Medulla oblongata (tissue), 1 donor: ENCODE measurements at regions not wholly inside any gene's neighbourhood (a gene's known extent, or its start where the extent isn't known, plus 50 kb on each side); places are given as distances from the start of the nearest gene placed in this dataset.
"Not testable (repeated sequence)": the region's sequence is repeated elsewhere in the genome, so short reads cannot be mapped to it uniquely, and the experiment has no call there.

Experiments
- DNase-seq: peaks from one replicate; pipeline ENCODE4 v3.0.0-alpha.2; 2015; ENCODE audit errors: extremely low spot score

GRCh38 chr3:30520699-30521098, 85.7 kb upstream of the TGFBR2 start:
- no peak for DNase-seq

- DNase-seq: no peak
Measured at GRCh38 chr3:30521156-30521715, 85.2 kb upstream of the TGFBR2 start.

- no peak for DNase-seq
Measured at GRCh38 chr3:30522476-30522875, 83.9 kb upstream of the TGFBR2 start.

- no peak for DNase-seq
Measured at GRCh38 chr3:30523366-30523765, 83.0 kb upstream of the TGFBR2 start.

DNA sequence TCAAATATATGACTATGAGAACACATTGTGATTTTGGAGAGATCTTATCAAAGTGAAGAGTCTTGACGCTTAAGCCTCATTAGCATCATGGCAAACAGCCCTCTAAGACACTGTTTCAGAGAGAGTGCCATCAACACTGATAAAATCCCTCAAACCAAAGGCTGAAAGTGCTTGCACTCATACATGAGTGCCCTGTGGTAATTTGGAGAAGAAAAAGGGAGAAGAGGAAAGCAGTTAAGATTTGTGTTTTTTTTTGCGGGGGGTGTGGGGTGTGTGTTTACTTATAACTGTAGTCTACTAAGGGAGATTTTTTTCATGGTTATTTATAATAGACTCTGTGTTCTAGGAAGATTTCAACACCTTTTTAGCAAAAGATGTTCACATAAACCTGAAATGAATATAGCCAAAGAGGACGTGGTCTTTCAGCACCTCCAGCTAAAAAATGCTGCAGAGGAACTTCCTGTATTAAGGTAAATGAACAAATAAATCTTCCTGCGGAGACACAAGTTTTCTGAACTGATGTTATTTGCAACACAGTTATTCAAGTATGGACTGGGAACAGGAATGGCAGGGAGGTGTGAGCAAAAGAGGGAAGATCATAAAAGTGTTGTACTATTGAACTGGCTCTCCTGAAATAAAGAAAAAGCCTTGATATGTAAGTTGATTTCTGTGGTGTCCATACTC, 81.9 kb upstream of the TGFBR2 start:
- no peak for DNase-seq

DNA sequence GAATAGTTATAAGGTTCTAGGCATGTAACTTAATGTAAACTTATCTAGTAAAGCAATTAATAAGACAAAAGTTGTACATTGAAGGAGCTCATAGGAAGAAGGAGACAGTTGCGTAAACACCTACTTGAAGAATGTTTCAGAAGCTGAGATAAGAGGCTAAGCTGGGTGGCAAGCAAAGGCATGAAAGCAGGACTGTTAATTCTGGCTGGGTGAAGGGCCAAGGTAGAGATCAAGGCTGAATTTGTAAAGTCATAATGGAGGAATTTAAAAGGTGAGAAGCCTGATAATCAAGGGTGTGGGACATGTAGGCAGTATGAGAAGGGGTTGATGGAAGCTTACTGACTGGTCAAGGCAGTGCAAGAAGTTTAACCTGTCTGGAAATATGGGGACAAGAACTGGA, 80.4 kb upstream of the TGFBR2 start:
- DNase-seq: no peak

DNA sequence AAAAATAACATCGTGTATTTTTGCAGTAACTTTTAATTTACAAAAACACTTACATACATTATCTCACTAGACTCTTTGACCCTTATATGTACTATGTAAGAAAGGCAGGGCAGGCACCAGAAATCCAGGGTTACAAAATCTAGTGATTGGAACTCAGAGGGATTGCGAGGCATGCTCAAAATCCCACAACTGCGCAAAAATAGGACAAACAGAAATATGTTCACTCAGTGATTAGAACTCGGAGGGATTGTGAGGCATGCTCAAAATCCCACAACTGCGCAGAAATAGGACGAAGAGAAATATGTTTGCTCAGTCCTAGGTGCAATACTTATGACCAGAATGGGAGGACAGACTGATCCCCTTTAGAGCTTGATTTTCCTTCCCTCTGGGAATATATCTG, 79.2 kb upstream of the TGFBR2 start:
- no peak for DNase-seq

DNA sequence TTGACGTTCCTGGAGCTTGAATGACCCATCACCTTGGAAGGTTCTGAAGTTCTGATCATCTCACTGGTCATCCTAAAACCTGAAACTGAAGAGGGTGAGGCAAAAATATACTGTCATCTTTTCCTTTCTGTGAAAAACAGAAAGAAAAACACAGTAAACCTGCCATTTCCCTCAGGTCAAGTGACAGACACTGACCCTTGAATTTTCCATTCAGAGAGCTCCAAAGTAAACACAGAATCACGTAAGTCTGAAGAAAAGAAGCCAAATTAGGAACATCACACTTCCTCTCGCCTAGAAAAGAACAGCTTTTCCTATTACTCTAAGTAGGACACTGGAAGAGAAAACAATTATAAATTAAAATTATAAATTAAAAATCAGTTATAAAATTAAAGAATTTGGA, 78.7 kb upstream of the TGFBR2 start:
- DNase-seq: peak; percentile 18

- no peak for DNase-seq
Measured at GRCh38 chr3:30530084-30530483, 76.3 kb upstream of the TGFBR2 start.

DNA sequence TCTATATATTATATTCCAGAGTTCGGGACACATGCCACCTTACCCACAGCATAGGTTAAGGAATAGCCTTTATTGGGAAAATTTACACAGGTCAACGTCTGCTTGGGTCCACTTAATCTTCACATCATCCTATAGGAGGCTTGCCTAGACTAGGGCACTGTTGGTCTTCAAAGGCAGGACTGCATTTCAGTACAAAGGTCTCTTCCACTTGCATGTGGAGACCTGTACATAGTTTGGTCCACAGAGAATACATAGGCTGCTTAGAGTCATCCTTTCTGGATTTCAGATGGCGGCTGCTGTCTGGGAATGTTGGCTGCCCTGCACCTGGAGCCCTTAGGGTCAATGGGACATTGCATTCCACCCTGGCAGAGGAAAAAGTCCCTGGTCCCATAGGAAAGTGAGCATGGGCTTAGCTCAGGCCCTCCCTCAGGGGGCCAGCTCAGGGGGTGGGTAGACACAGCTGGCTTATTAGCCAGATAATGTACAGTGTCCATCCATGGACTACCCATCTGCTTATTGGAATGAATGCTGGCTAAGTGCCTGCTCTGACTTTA, 75.3 kb upstream of the TGFBR2 start:
- DNase-seq: no peak

DNA sequence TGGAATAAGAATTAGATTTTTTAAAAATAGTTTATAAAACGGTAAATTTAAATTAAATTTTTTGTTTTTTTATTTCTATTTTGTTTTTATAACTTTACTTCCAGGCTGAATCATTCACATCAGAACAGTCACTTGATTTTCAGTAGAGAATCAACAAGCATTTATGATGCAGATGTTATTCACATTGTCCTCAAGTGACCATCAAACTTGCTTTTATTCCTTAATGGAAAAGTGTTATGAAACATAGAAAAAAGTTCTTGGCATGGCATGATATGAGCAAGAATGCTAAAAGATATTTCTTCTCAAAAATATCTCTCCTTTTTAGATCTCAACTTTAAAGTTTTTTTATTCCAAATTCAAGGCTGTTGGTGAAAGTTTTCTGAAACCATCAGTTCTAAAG, 70.9 kb upstream of the TGFBR2 start:
- DNase-seq: no peak

DNA sequence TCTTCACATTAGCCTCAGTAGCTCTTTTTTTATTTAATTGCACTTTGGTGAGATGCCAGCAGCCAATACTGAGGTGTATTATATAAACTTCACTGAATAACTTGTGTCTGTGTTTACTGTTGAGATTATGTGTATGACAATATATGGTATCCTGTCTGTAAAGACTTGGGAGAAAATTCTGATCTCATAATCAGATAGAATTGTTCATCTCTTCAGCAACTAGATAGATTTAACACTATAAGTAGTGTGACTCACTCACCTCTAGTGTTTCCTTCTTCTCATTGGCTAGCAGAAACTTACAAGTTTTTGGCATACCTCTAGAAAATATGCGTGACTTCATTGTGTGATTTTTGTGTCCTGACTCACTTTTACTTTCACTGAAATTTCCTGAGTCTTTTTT, 67.6 kb upstream of the TGFBR2 start:
- no peak for DNase-seq

DNA sequence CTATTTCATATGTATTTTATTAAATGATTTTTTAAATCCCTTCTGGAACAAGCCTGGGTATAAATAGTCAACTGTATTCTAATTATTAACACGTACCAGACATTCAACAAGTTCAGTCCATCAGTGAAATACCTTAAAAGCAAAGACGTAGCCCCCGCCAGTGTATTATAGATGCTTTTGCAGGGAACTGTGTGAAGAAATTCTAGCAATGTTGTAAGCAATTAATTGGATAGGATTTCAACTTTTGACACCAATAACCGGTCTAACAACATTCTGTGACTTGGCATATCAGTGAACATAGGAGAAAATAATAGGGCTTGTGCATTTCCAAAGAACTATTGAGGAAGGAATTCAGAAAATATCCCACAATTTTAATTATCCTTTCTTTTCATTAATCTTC, 67.2 kb upstream of the TGFBR2 start:
- DNase-seq: no peak

DNA sequence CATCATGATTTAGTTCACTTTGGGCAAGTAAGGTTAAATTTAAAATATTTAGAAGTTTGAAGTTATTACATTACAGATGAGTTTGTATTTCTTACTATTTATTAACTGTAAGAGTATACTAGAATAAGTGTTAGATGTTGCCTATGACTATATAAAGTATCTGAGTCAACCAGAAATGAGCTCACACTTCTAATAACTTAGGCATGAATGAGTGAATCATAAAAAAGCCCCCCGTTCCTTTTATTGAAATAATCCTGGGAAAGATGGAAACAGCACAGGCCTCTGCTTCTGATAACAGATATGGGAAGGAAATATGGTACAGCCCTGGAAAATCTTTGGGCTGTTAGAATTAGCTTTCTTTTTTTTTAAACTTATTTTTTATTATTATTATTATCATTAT, 66.6 kb upstream of the TGFBR2 start:
- DNase-seq: no peak

DNA sequence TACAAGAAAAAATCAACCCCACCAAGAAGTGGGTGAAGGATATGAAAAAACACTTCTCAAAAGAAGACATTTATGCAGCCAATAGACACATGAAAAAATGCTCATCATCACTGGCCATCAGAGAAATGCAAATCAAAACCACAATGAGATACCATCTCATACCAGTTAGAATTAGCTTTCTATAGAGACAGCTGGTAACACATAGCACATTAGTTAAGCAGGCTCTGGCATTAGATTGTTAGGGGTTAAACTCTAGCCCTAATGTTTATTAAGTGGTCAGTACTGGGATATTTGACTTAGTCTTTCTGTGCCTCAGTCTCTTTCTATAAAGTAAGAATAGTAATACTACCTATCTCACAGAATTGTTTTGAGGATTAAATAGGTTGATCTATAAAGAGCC, 65.2 kb upstream of the TGFBR2 start:
- DNase-seq: not testable (repeated sequence)

- DNase-seq: no peak
Measured at GRCh38 chr3:30542897-30543296, 63.5 kb upstream of the TGFBR2 start.

DNA sequence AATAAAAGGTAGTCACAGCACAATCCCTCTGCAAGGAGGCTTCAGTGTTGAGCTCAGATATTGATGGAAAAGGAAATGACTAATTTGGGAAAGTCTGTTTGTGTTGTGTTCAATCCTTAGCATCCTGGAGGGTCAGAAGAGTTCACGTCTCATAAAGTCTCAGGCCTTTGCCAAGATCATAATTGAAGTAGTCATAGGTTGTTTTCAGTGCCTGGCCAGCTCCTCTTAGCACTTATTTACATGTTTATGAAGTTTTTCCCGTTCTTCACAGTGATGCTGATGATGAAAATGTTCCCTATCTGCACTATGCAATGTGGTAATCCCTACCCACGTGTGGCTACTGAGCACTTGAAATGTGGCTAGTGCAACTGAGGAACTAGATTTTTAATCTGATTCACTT, 61.6 kb upstream of the TGFBR2 start:
- DNase-seq: no peak

DNA sequence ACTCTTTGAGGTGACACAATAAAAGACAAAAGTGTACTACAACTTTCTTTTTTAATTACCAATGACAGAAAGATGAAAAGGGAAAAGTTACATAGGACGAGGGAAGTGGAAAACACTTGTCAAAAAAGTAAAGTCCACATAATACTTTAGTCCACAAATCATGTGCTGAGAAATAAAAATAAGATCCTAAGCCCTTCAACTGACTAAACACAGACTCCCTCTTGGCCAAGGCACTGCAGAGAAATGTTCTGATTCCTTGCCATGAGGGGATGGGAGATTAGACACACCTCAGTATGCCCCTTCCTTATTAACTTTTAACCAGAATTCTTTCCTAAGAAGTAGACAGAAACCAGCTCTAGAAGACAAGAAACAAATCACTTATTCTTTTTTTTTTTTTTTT, 59.5 kb upstream of the TGFBR2 start:
- DNase-seq: no peak

DNA sequence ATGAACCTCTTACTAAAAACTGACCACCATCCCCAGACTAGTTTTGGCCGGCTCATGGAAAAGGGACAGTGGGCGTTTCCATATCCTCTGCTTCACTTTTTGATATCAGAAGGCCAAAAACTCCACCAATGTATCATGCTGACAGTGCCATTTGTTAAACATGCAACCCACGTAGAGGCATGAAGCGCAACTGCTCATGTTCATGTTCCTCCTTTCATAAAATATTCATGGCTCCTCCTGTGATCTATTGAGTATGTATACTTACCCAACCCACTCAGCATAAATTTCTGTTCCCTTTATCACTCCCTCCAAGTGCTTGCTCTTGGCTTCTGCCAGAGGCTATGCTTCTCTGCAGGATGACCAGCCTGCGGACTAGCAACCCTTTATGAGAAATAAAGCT, 58.7 kb upstream of the TGFBR2 start:
- DNase-seq: no peak

GRCh38 chr3:30548600-30548999, 57.8 kb upstream of the TGFBR2 start:
- no peak for DNase-seq

DNA sequence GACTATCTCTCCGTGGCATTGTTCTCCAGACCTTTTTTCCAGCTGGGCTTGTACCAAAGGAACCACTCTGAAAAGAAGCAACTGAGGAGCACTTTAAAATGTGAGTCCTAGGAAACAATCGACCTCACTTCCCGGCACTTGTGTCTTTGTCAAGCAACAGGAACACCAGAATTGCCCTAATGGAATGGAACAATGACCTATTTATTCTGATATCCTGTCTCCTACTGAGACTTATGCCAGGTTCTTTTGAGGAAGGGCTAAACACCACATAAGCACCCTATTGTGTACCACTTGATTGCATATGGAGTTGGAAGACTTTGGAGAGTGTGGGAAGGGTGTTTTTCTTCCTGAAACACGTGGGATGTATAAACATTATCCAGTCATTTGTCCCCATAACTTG, 56.8 kb upstream of the TGFBR2 start:
- DNase-seq: no peak

DNA sequence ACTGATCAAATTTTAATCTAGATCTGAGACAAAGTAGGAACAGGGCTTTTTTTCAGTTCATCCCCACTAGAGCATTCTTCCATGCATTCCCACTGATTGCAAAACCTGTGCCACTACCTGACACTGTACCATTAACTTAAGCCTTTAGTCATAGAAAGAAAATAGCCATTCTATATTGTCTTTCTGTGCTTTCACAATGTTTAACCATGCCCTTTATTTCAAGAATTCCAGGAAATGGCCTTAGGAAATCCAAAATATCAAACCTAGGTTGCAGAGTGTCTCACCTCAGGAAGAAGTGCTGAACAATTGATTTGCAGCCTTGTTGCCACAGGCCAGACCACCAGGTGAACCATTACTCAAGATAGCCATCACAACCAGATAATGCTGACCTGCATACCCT, 56.2 kb upstream of the TGFBR2 start:
- DNase-seq: no peak

DNA sequence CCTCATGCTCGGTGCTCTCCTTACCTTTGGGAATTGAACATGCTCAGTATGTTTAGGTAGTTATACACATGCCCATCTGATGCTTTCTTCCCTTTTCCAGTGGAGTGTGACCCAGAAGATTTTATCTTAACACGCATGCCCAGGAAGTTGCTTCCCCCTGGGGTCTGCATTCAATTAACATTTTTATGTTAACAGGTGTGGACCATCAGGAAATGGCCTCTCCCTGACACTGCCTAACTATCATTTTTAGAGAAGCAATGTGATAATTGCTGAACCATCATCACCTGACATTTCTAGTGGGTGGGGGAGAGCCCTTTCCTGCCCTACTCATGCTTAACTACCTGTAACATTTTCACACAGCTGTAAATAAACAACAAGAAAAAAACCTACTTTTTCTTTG, 55.1 kb upstream of the TGFBR2 start:
- DNase-seq: no peak

GRCh38 chr3:30551927-30552326, 54.5 kb upstream of the TGFBR2 start:
- DNase-seq: no peak
